A549 (cell line): ENCODE measurements at regions not wholly inside any gene's neighbourhood (a gene's known extent, or its start where the extent isn't known, plus 50 kb on each side); places are given as distances from the start of the nearest gene placed in this dataset.

Experiments
- ATAC-seq, 2 experiments: fragments of 200-7000 bp in 1 of 2; fragments of >200 bp in 1 of 2; cut with Nextera tagmentation in 1 of 2; cut with Tn5 transposase in 1 of 2; 3 replicates each; pipeline versions ENCODE4 v1.8.0 to v1.9.1; 2018 to 2020; ENCODE audit warnings: mild to moderate bottlenecking in 1 of 2, moderate library complexity in 1 of 2
- CTCF ChIA-PET: fragments of 300-600 bp; sonication (Branson Sonifier 250); formaldehyde crosslinking; extraction: SDS; loops from one replicate; lab custom pipeline; 2021; ENCODE audit warnings: antibody characterized with exemption, inconsistent platforms; lab: Yijun Ruan, JAX
- POLR2A ChIA-PET: fragments of 350-600 bp; formaldehyde crosslinking; extraction: SDS; loops from one replicate; lab custom pipeline; 2021; ENCODE audit warnings: antibody characterized with exemption, inconsistent platforms; lab: Yijun Ruan, JAX
- DNase-seq, 2 experiments: peaks; one replicate each; pipeline versions ENCODE4 v3.0.0 to v3.0.0-alpha.2; 2011 to 2016; ENCODE audit warnings: low read depth in 1 of 2, low spot score in 1 of 2
- FAIRE-seq: peaks from 2 replicates; lab custom pipeline; 2011; peaks lifted over from hg19 to GRCh38; lab: Jason Lieb, UNC
- H3K27ac ChIP-seq, 2 experiments: fragments of >200 bp; sonication (Bioruptor Twin); formaldehyde crosslinking; 3 replicates each; pipeline ENCODE4 v1.5.1; 2016 to 2017
- H3K4me1 ChIP-seq: fragments of >200 bp; sonication (Bioruptor Twin); formaldehyde crosslinking; 3 replicates; pipeline ENCODE4 v1.6.1; 2016
- H3K4me2 ChIP-seq: fragments of >200 bp; sonication (Bioruptor Twin); formaldehyde crosslinking; 3 replicates; pipeline ENCODE4 v1.6.1; 2016
- H3K4me3 ChIP-seq: fragments of >200 bp; sonication (Bioruptor Twin); formaldehyde crosslinking; 3 replicates; pipeline ENCODE4 v1.5.1; 2016
- H3K9me3 ChIP-seq: fragments of >200 bp; sonication (Bioruptor Twin); formaldehyde crosslinking; 3 replicates; pipeline ENCODE4 v1.6.1; 2016
- BHLHE40 ChIP-seq: IDR thresholded peaks from 2 replicates; pipeline ENCODE4 v1.6.1; 2012; ENCODE audit warnings: low read depth, low read length, inconsistent platforms
- CBX8 ChIP-seq: fragments of 200-600 bp; sonication (generic); IDR thresholded peaks from 2 replicates; pipeline ENCODE4 v1.6.1; 2016
- CHD4 ChIP-seq: fragments of 200-600 bp; sonication (generic); IDR thresholded peaks from 2 replicates; pipeline ENCODE4 v1.6.1; 2016; ENCODE audit warnings: antibody characterized with exemption, mild to moderate bottlenecking, borderline replicate concordance
- EHMT2 ChIP-seq: fragments of 200-600 bp; sonication (generic); IDR thresholded peaks from 2 replicates; pipeline ENCODE4 v1.6.1; 2016; ENCODE audit warnings: antibody characterized with exemption, low read depth, mild to moderate bottlenecking, moderate library complexity
- ESRRA ChIP-seq: fragments of 150-350 bp; IDR thresholded peaks from 2 replicates; pipeline ENCODE4 v1.6.1; 2014; ENCODE audit warnings: mild to moderate bottlenecking, low read length, borderline replicate concordance
- FOSL2 ChIP-seq, 2 experiments: fragments of 450-650 bp in 1 of 2; fragments of >200 bp in 1 of 2; sonication (Bioruptor Twin) in 1 of 2; formaldehyde crosslinking; IDR thresholded peaks; 2 replicates each; pipeline versions ENCODE4 v1.5.0 to v1.6.1; 2016 to 2020; ENCODE audit warnings: mild to moderate bottlenecking in 1 of 2, moderate library complexity in 1 of 2
- FOXS1 ChIP-seq: fragments of 250-450 bp; sonication (Bioruptor Pico); IDR thresholded peaks from 2 replicates; pipeline ENCODE4 v1.5.0; 2020; ENCODE audit warnings: mild to moderate bottlenecking, moderate library complexity
- HEYL ChIP-seq: fragments of 250-450 bp; sonication (Bioruptor Pico); IDR thresholded peaks from 2 replicates; pipeline ENCODE4 v1.8.0; 2021; ENCODE audit warnings: mild to moderate bottlenecking, moderate library complexity
- HOXB5 ChIP-seq: fragments of 250-450 bp; sonication (Bioruptor Pico); IDR thresholded peaks from 2 replicates; pipeline ENCODE4 v1.5.0; 2020; ENCODE audit warnings: mild to moderate bottlenecking, moderate library complexity
- JUNB ChIP-seq: fragments of >200 bp; sonication (Bioruptor Twin); formaldehyde crosslinking; IDR thresholded peaks from 2 replicates; pipeline ENCODE4 v1.6.1; 2016
- KDM1A ChIP-seq: fragments of 200-600 bp; sonication (generic); IDR thresholded peaks from 2 replicates; pipeline ENCODE4 v1.6.1; 2016; ENCODE audit warnings: low read depth, mild to moderate bottlenecking
- MAFK ChIP-seq: fragments of 450-650 bp; IDR thresholded peaks from 2 replicates; pipeline ENCODE4 v1.6.1; 2014; ENCODE audit not compliant: partially characterized antibody
- MYC ChIP-seq: IDR thresholded peaks from 2 replicates; pipeline ENCODE4 v1.6.1; 2012; ENCODE audit warnings: mild to moderate bottlenecking, inconsistent platforms, low read length, improper control_type of control experiment, borderline replicate concordance
- NPAS2 ChIP-seq: fragments of 250-450 bp; sonication (Bioruptor Pico); IDR thresholded peaks from 2 replicates; pipeline ENCODE4 v1.8.0; 2022; ENCODE audit warnings: mild to moderate bottlenecking, moderate library complexity, borderline replicate concordance
- NR3C1 ChIP-seq: fragments of >200 bp; sonication (Bioruptor Twin); formaldehyde crosslinking; IDR thresholded peaks from 3 replicates; pipeline ENCODE4 v1.6.1; 2017
- POLR2A ChIP-seq: IDR thresholded peaks from 2 replicates; pipeline ENCODE4 v1.6.1; 2012; ENCODE audit warnings: mild to moderate bottlenecking, low read length
- POLR2AphosphoS2 ChIP-seq: conservative IDR thresholded peaks from 2 replicates; pipeline ENCODE4 v1.6.1; 2012; ENCODE audit warnings: low read length, improper control_type of control experiment, inconsistent platforms
- RAD21 ChIP-seq, 2 experiments: fragments of >200 bp in 1 of 2; sonication (Bioruptor Twin) in 1 of 2; formaldehyde crosslinking in 1 of 2; IDR thresholded peaks in 1 of 2; conservative IDR thresholded peaks in 1 of 2; 2 replicates in 1 of 2; 3 replicates in 1 of 2; pipeline ENCODE4 v1.6.1; 2012 to 2018; ENCODE audit warnings: inconsistent platforms in 1 of 2
- RARB ChIP-seq: fragments of 250-450 bp; sonication (Bioruptor Pico); IDR thresholded peaks from 2 replicates; pipeline ENCODE4 v1.8.0; 2021; ENCODE audit warnings: mild to moderate bottlenecking, moderate library complexity
- RCOR1 ChIP-seq: fragments of 150-350 bp; IDR thresholded peaks from 2 replicates; pipeline ENCODE4 v1.6.1; 2014; ENCODE audit warnings: antibody characterized with exemption, low read length, low read depth
- RNF2 ChIP-seq: fragments of 200-600 bp; sonication (generic); IDR thresholded peaks from 2 replicates; pipeline ENCODE4 v1.6.1; 2016; ENCODE audit warnings: low read depth, mild to moderate bottlenecking, antibody characterized with exemption, moderate library complexity, borderline replicate concordance
- SMC3 ChIP-seq: fragments of >200 bp; sonication (Bioruptor Twin); formaldehyde crosslinking; IDR thresholded peaks from 3 replicates; pipeline ENCODE4 v1.6.1; 2018; ENCODE audit warnings: inconsistent platforms
- TFCP2L1 ChIP-seq: fragments of 250-450 bp; sonication (Bioruptor Pico); IDR thresholded peaks from 2 replicates; pipeline ENCODE4 v1.5.0; 2021; ENCODE audit warnings: mild to moderate bottlenecking
- ZC3H11A ChIP-seq: fragments of 450-650 bp; IDR thresholded peaks from 2 replicates; pipeline ENCODE4 v1.6.1; 2014; ENCODE audit warnings: antibody characterized with exemption, mild to moderate bottlenecking
- ZNF302 ChIP-seq: fragments of 250-450 bp; sonication (Bioruptor Pico); IDR thresholded peaks from 2 replicates; pipeline ENCODE4 v1.9.0; 2021; ENCODE audit warnings: inconsistent platforms, mild to moderate bottlenecking, moderate library complexity
- ZSCAN20 ChIP-seq: fragments of 250-450 bp; sonication (Bioruptor Pico); IDR thresholded peaks from 2 replicates; pipeline ENCODE4 v1.8.0; 2022; ENCODE audit warnings: mild to moderate bottlenecking, moderate library complexity
- WGBS: methylation state at CpG from one replicate; pipeline ENCODE4 v1.1.6; 2017; ENCODE audit errors: missing lambda C conversion rate; 5-methylcytosine and 5-hydroxymethylcytosine counted together
- TF ChIP-seq, protein P1 (sequence below): fragments of 250-450 bp; sonication (Bioruptor Pico); IDR thresholded peaks from 2 replicates; pipeline ENCODE4 v1.5.0; 2021; ENCODE audit warnings: mild to moderate bottlenecking, moderate library complexity, borderline replicate concordance
- TF ChIP-seq, protein P2 (sequence below): IDR thresholded peaks from 2 replicates; pipeline ENCODE4 v1.6.1; 2012
- TF ChIP-seq, protein P3 (sequence below): fragments of >200 bp; sonication (Bioruptor Twin); formaldehyde crosslinking; IDR thresholded peaks from 3 replicates; pipeline ENCODE4 v1.5.1; 2016
- TF ChIP-seq, protein P4 (sequence below): fragments of >200 bp; sonication (Bioruptor Twin); formaldehyde crosslinking; IDR thresholded peaks from 2 replicates; pipeline ENCODE4 v1.6.1; 2016
- TF ChIP-seq, protein P5 (sequence below): fragments of 450-650 bp; IDR thresholded peaks from 2 replicates; pipeline ENCODE4 v1.6.1; 2014; ENCODE audit warnings: antibody characterized with exemption

DNA sequence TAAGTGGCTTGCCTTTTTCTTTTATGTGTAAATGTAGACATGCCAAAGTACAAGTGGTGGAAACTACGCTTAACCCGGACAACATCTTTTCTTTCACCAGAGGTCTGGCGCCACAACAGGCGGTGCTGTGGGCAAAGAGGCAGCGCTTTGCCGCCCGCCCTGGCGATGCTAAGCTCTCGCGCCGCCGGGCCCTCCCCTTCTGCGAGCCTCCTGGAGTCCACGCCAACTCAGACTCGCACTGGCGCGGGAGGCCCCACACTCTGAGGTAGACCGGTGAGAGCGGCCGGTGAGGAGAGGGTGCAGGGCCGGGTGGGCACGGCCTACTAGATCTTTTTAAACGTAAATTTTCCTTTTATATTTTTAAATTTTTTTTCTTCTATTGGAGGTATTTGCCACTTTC lies 2253.1 kb upstream of the C9orf72 start:
- Histone ChIP-seq H3K27ac (no peak overlapping the region), H3K9me3 (no peaks in the 10 kb centered on the region), H3K4me2 (no peak overlapping the region)
- CTCF ChIA-PET = no interaction called here
- TF ChIP-seq EHMT2 (no peak), BHLHE40 (no peak), HOXB5 (CRISPR knock-in tag) (no peak), KDM1A (no peak), ZSCAN20 (CRISPR knock-in tag) (no peak), POLR2AphosphoS2 (no peak), FOXS1 (no peak), JUNB (no peak), ESRRA (no peak), CBX8 (no peak), SMC3 (no peak), FOSL2 (IDR thresholded peaks at IDR 0.05) (no peak), FOSL2 (CRISPR knock-in tag; IDR thresholded peaks at IDR 0.05) (no peak)
- TF ChIP-seq, protein P1, sequence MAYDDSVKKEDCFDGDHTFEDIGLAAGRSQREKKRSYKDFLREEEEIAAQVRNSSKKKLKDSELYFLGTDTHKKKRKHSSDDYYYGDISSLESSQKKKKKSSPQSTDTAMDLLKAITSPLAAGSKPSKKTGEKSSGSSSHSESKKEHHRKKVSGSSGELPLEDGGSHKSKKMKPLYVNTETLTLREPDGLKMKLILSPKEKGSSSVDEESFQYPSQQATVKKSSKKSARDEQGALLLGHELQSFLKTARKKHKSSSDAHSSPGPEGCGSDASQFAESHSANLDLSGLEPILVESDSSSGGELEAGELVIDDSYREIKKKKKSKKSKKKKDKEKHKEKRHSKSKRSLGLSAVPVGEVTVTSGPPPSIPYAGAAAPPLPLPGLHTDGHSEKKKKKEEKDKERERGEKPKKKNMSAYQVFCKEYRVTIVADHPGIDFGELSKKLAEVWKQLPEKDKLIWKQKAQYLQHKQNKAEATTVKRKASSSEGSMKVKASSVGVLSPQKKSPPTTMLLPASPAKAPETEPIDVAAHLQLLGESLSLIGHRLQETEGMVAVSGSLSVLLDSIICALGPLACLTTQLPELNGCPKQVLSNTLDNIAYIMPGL = no peak
- TF ChIP-seq, protein P2, sequence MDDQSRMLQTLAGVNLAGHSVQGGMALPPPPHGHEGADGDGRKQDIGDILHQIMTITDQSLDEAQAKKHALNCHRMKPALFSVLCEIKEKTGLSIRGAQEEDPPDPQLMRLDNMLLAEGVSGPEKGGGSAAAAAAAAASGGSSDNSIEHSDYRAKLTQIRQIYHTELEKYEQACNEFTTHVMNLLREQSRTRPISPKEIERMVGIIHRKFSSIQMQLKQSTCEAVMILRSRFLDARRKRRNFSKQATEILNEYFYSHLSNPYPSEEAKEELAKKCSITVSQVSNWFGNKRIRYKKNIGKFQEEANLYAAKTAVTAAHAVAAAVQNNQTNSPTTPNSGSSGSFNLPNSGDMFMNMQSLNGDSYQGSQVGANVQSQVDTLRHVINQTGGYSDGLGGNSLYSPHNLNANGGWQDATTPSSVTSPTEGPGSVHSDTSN = no peak
- TF ChIP-seq, all 56 proteins: peak for 0
- ATAC-seq (no peak), FAIRE-seq (no peak), DNase-seq (no peak)
- Histone ChIP-seq H3K4me1 (no peaks in the 10 kb centered on the region), H3K4me3 (no peak overlapping the region)
- WGBS = 61% methylated on average over 23 of the region's 23 CpGs
- POLR2A ChIA-PET = no interaction called here

DNA sequence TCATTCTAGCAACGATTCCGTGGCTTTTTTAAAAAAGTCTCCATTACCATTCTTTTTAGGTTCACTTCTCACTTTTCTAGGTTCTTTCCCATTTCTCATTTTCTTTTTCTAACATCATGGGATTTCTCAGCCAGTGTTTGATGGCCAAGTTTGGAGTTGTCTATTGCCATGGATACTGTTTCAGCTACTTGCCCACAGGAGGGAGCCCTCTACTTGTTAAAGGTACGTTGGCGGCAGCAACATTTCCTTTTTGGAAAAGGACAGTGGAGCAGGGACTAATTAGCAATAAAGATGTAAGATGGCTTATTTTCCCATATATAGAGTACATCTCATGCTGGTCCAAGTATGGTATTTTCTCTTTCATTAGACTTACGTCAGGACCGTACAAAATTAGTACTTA lies 2257.5 kb upstream of the C9orf72 start:
- H3K27ac ChIP-seq = no peak overlapping the region
- ChIA-PET CTCF (no interaction called here), POLR2A (no interaction called here)
- 3% methylated on average over 6 of the region's 6 CpGs for WGBS
- TF ChIP-seq ZNF302 (CRISPR knock-in tag) (no peak), SMC3 (peak; percentile 29; the same call in 1 of the 3 replicates), RAD21 (conservative IDR thresholded peaks at IDR 0.05 in 1 of 2, IDR thresholded peaks at IDR 0.05 in 1 of 2) (peak; percentile 54 to 65; a peak in 3 of 5 replicates)
- TF ChIP-seq, protein P3, sequence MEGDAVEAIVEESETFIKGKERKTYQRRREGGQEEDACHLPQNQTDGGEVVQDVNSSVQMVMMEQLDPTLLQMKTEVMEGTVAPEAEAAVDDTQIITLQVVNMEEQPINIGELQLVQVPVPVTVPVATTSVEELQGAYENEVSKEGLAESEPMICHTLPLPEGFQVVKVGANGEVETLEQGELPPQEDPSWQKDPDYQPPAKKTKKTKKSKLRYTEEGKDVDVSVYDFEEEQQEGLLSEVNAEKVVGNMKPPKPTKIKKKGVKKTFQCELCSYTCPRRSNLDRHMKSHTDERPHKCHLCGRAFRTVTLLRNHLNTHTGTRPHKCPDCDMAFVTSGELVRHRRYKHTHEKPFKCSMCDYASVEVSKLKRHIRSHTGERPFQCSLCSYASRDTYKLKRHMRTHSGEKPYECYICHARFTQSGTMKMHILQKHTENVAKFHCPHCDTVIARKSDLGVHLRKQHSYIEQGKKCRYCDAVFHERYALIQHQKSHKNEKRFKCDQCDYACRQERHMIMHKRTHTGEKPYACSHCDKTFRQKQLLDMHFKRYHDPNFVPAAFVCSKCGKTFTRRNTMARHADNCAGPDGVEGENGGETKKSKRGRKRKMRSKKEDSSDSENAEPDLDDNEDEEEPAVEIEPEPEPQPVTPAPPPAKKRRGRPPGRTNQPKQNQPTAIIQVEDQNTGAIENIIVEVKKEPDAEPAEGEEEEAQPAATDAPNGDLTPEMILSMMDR = peak; percentile 36; the same call in 1 of the 3 replicates
- ATAC-seq (peak in 1 of 2 experiments; percentile 51; a peak in 1 of 6 replicates), DNase-seq (peak; percentile 0 to 41), FAIRE-seq (no peak)
- H3K9me3 ChIP-seq = no peaks in the 10 kb centered on the region
- no peak overlapping the region for H3K4me3 ChIP-seq
- H3K4me2 ChIP-seq = no peak overlapping the region
- no peaks in the 10 kb centered on the region for H3K4me1 ChIP-seq

DNA sequence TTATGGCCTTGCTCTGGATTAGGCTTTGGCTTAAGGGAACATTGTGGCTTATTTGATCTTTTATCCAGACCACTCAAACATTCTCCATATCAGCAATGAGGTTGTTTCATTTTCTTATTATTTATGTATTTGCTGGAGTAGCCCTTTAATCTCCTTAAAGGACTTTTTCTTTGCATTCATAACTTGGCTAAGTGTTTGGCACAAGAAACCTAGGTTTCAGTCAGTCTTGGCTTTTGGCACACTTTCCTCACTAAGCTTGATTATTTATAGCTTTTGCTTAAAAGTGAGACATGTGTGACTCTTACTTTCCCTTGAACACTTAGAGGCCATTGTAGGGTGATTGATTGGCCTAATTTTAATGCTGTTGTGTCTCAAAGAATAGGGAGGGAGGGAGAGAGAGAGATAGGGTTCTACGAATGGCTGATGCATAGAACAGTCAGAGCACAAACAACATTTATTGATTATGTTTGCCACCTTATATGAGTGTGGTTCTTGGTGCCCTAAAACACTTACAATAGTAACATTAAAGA lies 2265.3 kb upstream of the C9orf72 start:
- ATAC-seq (no peak), DNase-seq (no peak)
- no peak overlapping the region for H3K27ac ChIP-seq
- no peak for TF ChIP-seq HOXB5 (CRISPR knock-in tag)
- no peak for TF ChIP-seq TFCP2L1 (CRISPR knock-in tag)
- TF ChIP-seq POLR2A = no peak
- no peak for TF ChIP-seq HEYL (CRISPR knock-in tag)
- no peak for TF ChIP-seq CHD4
- TF ChIP-seq RNF2 = no peak
- no peak for TF ChIP-seq MYC
- TF ChIP-seq, protein P4, sequence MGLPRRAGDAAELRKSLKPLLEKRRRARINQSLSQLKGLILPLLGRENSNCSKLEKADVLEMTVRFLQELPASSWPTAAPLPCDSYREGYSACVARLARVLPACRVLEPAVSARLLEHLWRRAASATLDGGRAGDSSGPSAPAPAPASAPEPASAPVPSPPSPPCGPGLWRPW = no peak
- no peak for TF ChIP-seq EHMT2
- TF ChIP-seq KDM1A = no peak
- no peak for TF ChIP-seq MAFK
- no peak for TF ChIP-seq BHLHE40
- TF ChIP-seq RCOR1 = no peak
- TF ChIP-seq, protein P5, sequence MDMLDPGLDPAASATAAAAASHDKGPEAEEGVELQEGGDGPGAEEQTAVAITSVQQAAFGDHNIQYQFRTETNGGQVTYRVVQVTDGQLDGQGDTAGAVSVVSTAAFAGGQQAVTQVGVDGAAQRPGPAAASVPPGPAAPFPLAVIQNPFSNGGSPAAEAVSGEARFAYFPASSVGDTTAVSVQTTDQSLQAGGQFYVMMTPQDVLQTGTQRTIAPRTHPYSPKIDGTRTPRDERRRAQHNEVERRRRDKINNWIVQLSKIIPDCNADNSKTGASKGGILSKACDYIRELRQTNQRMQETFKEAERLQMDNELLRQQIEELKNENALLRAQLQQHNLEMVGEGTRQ = no peak
- TF ChIP-seq RARB = no peak
- no peak for TF ChIP-seq ZC3H11A
- TF ChIP-seq NPAS2 (CRISPR knock-in tag) = no peak
- no peak for TF ChIP-seq JUNB
- no peak for TF ChIP-seq NR3C1

More for the DNA sequence above, 2265.3 kb upstream of the C9orf72 start:
- Histone ChIP-seq H3K4me3 (no peak overlapping the region), H3K9me3 (no peaks in the 10 kb centered on the region), H3K4me1 (no peaks in the 10 kb centered on the region), H3K4me2 (no peak overlapping the region)
- CTCF ChIA-PET = no interaction called here
- 4% methylated on average over 1 of the region's 1 CpG for WGBS
- POLR2A ChIA-PET = no interaction called here
- FAIRE-seq = no peak
